Heart right ventricle (tissue), 16 donors: ENCODE measurements at regions not wholly inside any gene's neighbourhood (a gene's known extent, or its start where the extent isn't known, plus 50 kb on each side); places are given as distances from the start of the nearest gene placed in this dataset.
A peak's percentile ranks its signal among the peaks of the same experiment; 100 is the strongest.

ENCODE experiments used
- ATAC-seq, 8 donors: fragments of 200-7000 bp; cut with Tn5 transposase; one replicate each; pipeline ENCODE4 v1.9.1; 2020; ENCODE audit warnings: mild to moderate bottlenecking in 8 of 8, moderate library complexity in 8 of 8, moderate number of reproducible peaks in 1 of 8
- DNase-seq, 2 donors: peaks; one replicate each; pipeline ENCODE4 v3.0.0-alpha.2; 2020
- H3K27ac ChIP-seq, 10 donors: fragments of 200-600 bp; sonication (generic) in 2 of 10; one replicate each; pipeline versions ENCODE4 v1.5.0 to v1.8.0; 2020 to 2022; ENCODE audit warnings: mild to moderate bottlenecking in 3 of 10
- H3K27me3 ChIP-seq, 7 donors: fragments of 200-600 bp; one replicate each; pipeline ENCODE4 v1.8.0; 2021 to 2022; ENCODE audit warnings: mild to moderate bottlenecking in 2 of 7
- H3K36me3 ChIP-seq, 9 donors: fragments of 200-600 bp; sonication (generic) in 1 of 9; one replicate each; pipeline versions ENCODE4 v1.5.0 to v1.8.0; 2020 to 2022; ENCODE audit warnings: mild to moderate bottlenecking in 2 of 9
- H3K4me1 ChIP-seq, 9 donors: fragments of 200-600 bp; sonication (generic) in 1 of 9; one replicate each; pipeline versions ENCODE4 v1.5.0 to v1.8.0; 2020 to 2022; ENCODE audit warnings: mild to moderate bottlenecking in 4 of 9
- H3K4me3 ChIP-seq, 10 donors: fragments of 200-600 bp; sonication (generic) in 2 of 10; one replicate each; pipeline versions ENCODE4 v1.5.0 to v1.8.0; 2020 to 2022; ENCODE audit warnings: mild to moderate bottlenecking in 7 of 10, moderate library complexity in 2 of 10
- H3K9me3 ChIP-seq, 11 donors: fragments of 200-600 bp in 10 of 11; sonication (generic) in 2 of 11; one replicate each; pipeline versions ENCODE4 v1.5.0 to v1.8.0; 2013 to 2022; ENCODE audit warnings: mild to moderate bottlenecking in 2 of 11, control low read depth in 1 of 11, moderate library complexity in 1 of 11
- CTCF ChIP-seq, 9 donors: fragments of 200-600 bp; sonication (generic) in 2 of 9; IDR thresholded peaks; one replicate each; pipeline versions ENCODE4 v1.5.0 to v1.8.0; 2021 to 2022; ENCODE audit warnings: antibody characterized with exemption in 9 of 9, mild to moderate bottlenecking in 5 of 9, moderate library complexity in 1 of 9
- WGBS, 2 donors: extraction: QIAGEN DNeasy Blood & Tissue Kit; methylation state at CpG; one replicate each; pipeline ENCODE4 v1.1.7; 2013; ENCODE audit warnings: inconsistent platforms in 1 of 2; 5-methylcytosine and 5-hydroxymethylcytosine counted together
- intact Hi-C, 10 donors: fragments of 100-400 bp; cut with DNase I; formaldehyde crosslinking; loops; one replicate each; pipeline versions ENCODE4 v1.11.1 to v1.14.2; 2022
- donor health status: Arrhythmogenic right ventricular cardiomyopathy.
- donor health status: ischemic (EF 13 %, LVEDD 7.1; RV severe dilation, severe dysfunction).
- donor health status: healthy with polysubstance abuse.
- donor health status: DM: no; HTN: yes; CAD: no.
- donor health status: DM: no; HTN: no; CAD: no.
- donor health status: ischemic (EF 25% LVEDD 6.9; RV normal size, moderate dysfunction).
- donor health status: ischemic (EF 25% LVEDD 5.7; RV mildly dilated, moderate dysfunction).
- donor health status: healthy.
- donor health status: DM: yes; HTN: yes; CAD: no.
- donor health status: Ischemic cardiomyopathy.
- donor health status: ischemic (EF 35%, LVEDD 5.7; RV mildly dilated, moderate dysfunction).
- donor health status: nonischemic (EF 11% LVEDD 7.7; RV severe dilation, severe dysfunction).
- donor health status: DM: yes; HTN: yes; CAD: no.
- donor health status: PGD.
- donor health status: ischemic (EF 29% LVEDD 5.4; RV normal size, mild dysfunction).
- donor health status: nonischemic (EF 23%, LVEDD 6.1; RV moderate dilation, normal function).

GRCh38 chr17:33506889-33507650 lies 214.0 kb upstream of the ASIC2 start:
- no peak for TF ChIP-seq CTCF (IDR thresholded peaks at IDR 0.05)
- Histone ChIP-seq H3K9me3 (no peaks in the 10 kb centered on the region), H3K4me3 (no peak overlapping the region), H3K27ac (peak overlapping the region in 1 of 10 donors; percentile 20), H3K36me3 (no peaks in the 10 kb centered on the region), H3K27me3 (peaks cover 0 to 16% (median 0%) of the 10 kb centered on the region in 7 donors), H3K4me1 (peaks cover 0 to 6% (median 0%) of the 10 kb centered on the region in 9 donors)
- intact Hi-C loops: no loop called here
- DNase-seq: no peak
- ATAC-seq: peak in 5 of 8 donors; percentile 45 to 76 (median 71)
- 54 to 64% methylated on average over 11 of the region's 11 CpGs for WGBS, 2 donors

- 81% methylated on average over 3 of the region's 3 CpGs for WGBS, 2 donors
- TF ChIP-seq CTCF (IDR thresholded peaks at IDR 0.05): no peak
- Histone ChIP-seq H3K27ac (no peak overlapping the region), H3K4me3 (no peak overlapping the region), H3K27me3 (peaks cover 0 to 16% (median 4%) of the 10 kb centered on the region in 7 donors), H3K4me1 (peaks cover 0 to 6% (median 0%) of the 10 kb centered on the region in 9 donors), H3K9me3 (peaks cover 0 to 3% (median 0%) of the 10 kb centered on the region in 11 donors), H3K36me3 (no peaks in the 10 kb centered on the region)
- DNase-seq: no peak
- intact Hi-C loops: no loop called here
- no peak for ATAC-seq
Measured at GRCh38 chr17:33508215-33508614, 215.1 kb upstream of the ASIC2 start.

- DNase-seq: no peak
- H3K4me1 ChIP-seq: peaks cover 0 to 6% (median 0%) of the 10 kb centered on the region in 9 donors
- H3K4me3 ChIP-seq: no peak overlapping the region
- no peak for ATAC-seq
- 79 to 86% methylated on average over 8 of the region's 8 CpGs for WGBS, 2 donors
- H3K27ac ChIP-seq: no peak overlapping the region
- peaks cover 0 to 16% (median 4%) of the 10 kb centered on the region in 7 donors for H3K27me3 ChIP-seq
- no peaks in the 10 kb centered on the region for H3K36me3 ChIP-seq
- no peak for TF ChIP-seq CTCF (IDR thresholded peaks at IDR 0.05)
- H3K9me3 ChIP-seq: peaks cover 0 to 5% (median 0%) of the 10 kb centered on the region in 11 donors
- intact Hi-C loops: no loop called here
Measured at GRCh38 chr17:33509331-33509730, 216.2 kb upstream of the ASIC2 start.

GRCh38 chr17:33511670-33512069 lies 218.6 kb upstream of the ASIC2 start:
- DNase-seq (no peak), ATAC-seq (no peak)
- Histone ChIP-seq H3K27ac (no peak overlapping the region), H3K27me3 (peaks cover 0 to 8% (median 4%) of the 10 kb centered on the region in 7 donors), H3K36me3 (no peaks in the 10 kb centered on the region), H3K4me3 (no peak overlapping the region), H3K9me3 (peaks cover 0 to 5% (median 0%) of the 10 kb centered on the region in 11 donors), H3K4me1 (peaks cover 0 to 2% (median 0%) of the 10 kb centered on the region in 9 donors)
- WGBS, 2 donors: 72 to 77% methylated on average over 2 of the region's 2 CpGs
- TF ChIP-seq CTCF (IDR thresholded peaks at IDR 0.05): no peak
- intact Hi-C loops: no loop called here
